AG04449 (cell line): ENCODE measurements at regions not wholly inside any gene's neighbourhood (a gene's known extent, or its start where the extent isn't known, plus 50 kb on each side); places are given as distances from the start of the nearest gene placed in this dataset.

Source experiments
- CTCF ChIA-PET: fragments of 350-600 bp; formaldehyde crosslinking; extraction: SDS; loops from one replicate; lab custom pipeline; 2021; ENCODE audit warnings: antibody characterized with exemption; lab: Yijun Ruan, JAX
- POLR2A ChIA-PET: fragments of 400-600, 350-600 bp; formaldehyde crosslinking; extraction: SDS; loops from one replicate; lab custom pipeline; 2020; ENCODE audit warnings: antibody characterized with exemption, inconsistent platforms; lab: Yijun Ruan, JAX
- DNase-seq: peaks from one replicate; pipeline ENCODE4 v3.0.0-alpha.2; 2010; ENCODE audit warnings: low read depth, low spot score
- H3K4me3 ChIP-seq: 2 replicates; pipeline ENCODE4 v1.5.1; 2011; ENCODE audit warnings: low read depth, mild to moderate bottlenecking, control low read depth, low read length
- CTCF ChIP-seq: IDR thresholded peaks from one replicate; pipeline ENCODE4 v1.5.1; 2011; ENCODE audit warnings: mild to moderate bottlenecking, moderate library complexity, low read length, control low read depth, inconsistent platforms; ENCODE audit not compliant: insufficient read depth; ENCODE audit errors: missing control alignments

- ChIA-PET CTCF (no interaction called here), POLR2A (no interaction called here)
- DNase-seq, result no peak
- TF ChIP-seq CTCF, result no peak
- peak overlapping the region; percentile 56 for H3K4me3 ChIP-seq
These were observed 62.0 kb upstream of the HDDC2 start for GRCh38 chr6:125363824-125364165.

- CTCF ChIA-PET, result no interaction called here
These were observed 63.5 kb upstream of the HDDC2 start for GRCh38 chr6:125365230-125365629.

GRCh38 chr6:125367036-125367782, 65.4 kb upstream of the HDDC2 start:
- no peak for DNase-seq
- no peak for TF ChIP-seq CTCF
- ChIA-PET CTCF (no interaction called here), POLR2A (no interaction called here)
- no peak overlapping the region for H3K4me3 ChIP-seq

More at GRCh38 chr6:125365230-125365629, 63.5 kb upstream of the HDDC2 start:
- DNase-seq, result no peak
- no peak for TF ChIP-seq CTCF
- POLR2A ChIA-PET, result no interaction called here
- H3K4me3 ChIP-seq, result no peak overlapping the region

- H3K4me3 ChIP-seq, result no peak overlapping the region
- TF ChIP-seq CTCF, result no peak
- CTCF ChIA-PET, result no interaction called here
- POLR2A ChIA-PET, result no interaction called here
- DNase-seq, result no peak
These were observed 68.6 kb upstream of the HDDC2 start for GRCh38 chr6:125370343-125370742.

- no peak for DNase-seq
- no peak overlapping the region for H3K4me3 ChIP-seq
- CTCF ChIA-PET, result no interaction called here
- POLR2A ChIA-PET, result no interaction called here
- no peak for TF ChIP-seq CTCF
These were observed 73.2 kb upstream of the HDDC2 start for GRCh38 chr6:125375013-125375412.

- no peak overlapping the region for H3K4me3 ChIP-seq
- ChIA-PET CTCF (no interaction called here), POLR2A (no interaction called here)
- no peak for TF ChIP-seq CTCF
- no peak for DNase-seq
These were observed 74.1 kb upstream of the HDDC2 start for GRCh38 chr6:125375821-125376220.
